A673 (cell line): ENCODE measurements at regions not wholly inside any gene's neighbourhood (a gene's known extent, or its start where the extent isn't known, plus 50 kb on each side); places are given as distances from the start of the nearest gene placed in this dataset.

ENCODE experiments used
- BruUV-seq: library from RNA; stranded (reverse); fragments of 400-500 nt; replicated peaks from 2 replicates; lab custom pipeline; 2021; lab: Mats Ljungman, UMichigan
- CTCF ChIA-PET: fragments of 300-600 bp; sonication (Branson Sonifier 250); formaldehyde crosslinking; loops from one replicate; lab custom pipeline; 2022; ENCODE audit warnings: antibody characterized with exemption; lab: Charles Lee
- POLR2A ChIA-PET: fragments of 300-600 bp; sonication (Branson Sonifier 250); formaldehyde crosslinking; loops from one replicate; lab custom pipeline; 2022; ENCODE audit warnings: antibody characterized with exemption; ENCODE audit not compliant: low non-redundant PET; lab: Charles Lee
- DNase-seq: peaks from one replicate; pipeline ENCODE4 v3.0.0-alpha.2; 2015; ENCODE audit warnings: low spot score
- H3K27ac ChIP-seq: fragments of 200-600 bp; sonication (generic); 2 replicates; pipeline ENCODE4 v1.5.1; 2016; ENCODE audit warnings: mixed run types, low read depth, mild to moderate bottlenecking, mixed read lengths, antibody characterized with exemption, low read length; ENCODE audit not compliant: poor library complexity, severe bottlenecking
- H3K27me3 ChIP-seq: fragments of 200-600 bp; sonication (generic); replicated peaks from 2 replicates; pipeline ENCODE4 v1.6.1; 2017; ENCODE audit warnings: mixed run types, low read depth, mild to moderate bottlenecking, mixed read lengths, antibody characterized with exemption, low read length; ENCODE audit not compliant: insufficient read depth, poor library complexity
- H3K36me3 ChIP-seq: fragments of 200-600 bp; sonication (generic); 2 replicates; pipeline ENCODE4 v1.6.1; 2016; ENCODE audit warnings: mixed run types, mild to moderate bottlenecking, mixed read lengths, antibody characterized with exemption, low read length; ENCODE audit not compliant: insufficient read depth, poor library complexity, severe bottlenecking
- H3K4me1 ChIP-seq: fragments of 200-600 bp; sonication (generic); 2 replicates; pipeline ENCODE4 v1.6.1; 2017; ENCODE audit warnings: mixed run types, mild to moderate bottlenecking, mixed read lengths, antibody characterized with exemption, low read length; ENCODE audit not compliant: insufficient read depth, poor library complexity, severe bottlenecking
- H3K4me3 ChIP-seq: fragments of 200-600 bp; sonication (generic); 2 replicates; pipeline ENCODE4 v1.5.1; 2016; ENCODE audit warnings: low read depth, mixed run types, mild to moderate bottlenecking, mixed read lengths, low read length; ENCODE audit not compliant: poor library complexity, severe bottlenecking
- H3K9me3 ChIP-seq: fragments of 200-600 bp; sonication (generic); 2 replicates; pipeline ENCODE4 v1.6.1; 2016; ENCODE audit warnings: mixed run types, low read depth, mild to moderate bottlenecking, mixed read lengths, antibody characterized with exemption, low read length; ENCODE audit not compliant: poor library complexity, severe bottlenecking
- EZH2 ChIP-seq: fragments of 200-600 bp; sonication (generic); IDR thresholded peaks from 2 replicates; pipeline ENCODE4 v1.6.1; 2017; ENCODE audit warnings: borderline replicate concordance, low read depth, mild to moderate bottlenecking, mixed read lengths, antibody characterized with exemption, low read length; ENCODE audit not compliant: poor library complexity, severe bottlenecking
- intact Hi-C: fragments of 100-400 bp; cut with micrococcal nuclease; formaldehyde crosslinking; loops from one replicate; pipeline ENCODE4 v1.10.0; 2022; ENCODE audit not compliant: unreplicated experiment
- TF ChIP-seq, protein P1 (sequence below): fragments of 300-800, 200-600 bp; sonication (generic); conservative IDR thresholded peaks from 2 replicates; pipeline ENCODE4 v1.5.1; 2017; ENCODE audit warnings: low read depth, mild to moderate bottlenecking, antibody characterized with exemption, low read length, moderate library complexity, mixed read lengths

DNA sequence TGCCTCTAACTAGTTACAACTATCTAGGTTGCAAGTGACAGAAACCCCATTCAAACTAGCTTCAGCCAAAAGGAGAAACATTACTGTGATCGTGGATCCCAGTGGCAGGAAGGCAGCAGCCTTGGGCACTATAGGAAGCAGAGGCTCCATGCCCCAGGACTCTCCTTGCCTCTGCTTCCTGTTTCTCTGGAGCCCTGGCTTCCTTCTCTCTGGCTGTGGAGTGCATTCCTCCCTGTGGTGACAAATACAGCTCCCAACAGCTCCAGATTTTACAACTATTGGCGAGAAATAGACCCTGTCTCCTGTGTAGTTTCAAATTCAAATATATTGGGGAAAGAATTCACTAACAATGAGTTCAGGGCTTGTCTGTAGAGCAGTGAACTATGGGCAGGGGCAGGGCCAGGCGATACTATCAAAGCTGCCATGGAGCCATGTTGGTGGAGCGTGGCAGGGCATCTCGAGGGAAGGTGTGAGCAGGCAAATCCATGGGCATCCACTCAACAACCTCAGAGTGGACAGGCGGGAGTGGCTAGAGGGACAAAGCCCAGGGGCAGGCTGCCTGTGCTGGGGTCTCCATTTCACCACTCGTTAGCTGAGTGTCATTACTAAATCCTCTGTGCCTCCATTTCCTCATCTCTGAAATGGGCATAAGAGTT is 189.5 kb downstream of the ERCC6L2 start:
- DNase-seq: no peak
- CTCF ChIA-PET: no interaction called here

DNA sequence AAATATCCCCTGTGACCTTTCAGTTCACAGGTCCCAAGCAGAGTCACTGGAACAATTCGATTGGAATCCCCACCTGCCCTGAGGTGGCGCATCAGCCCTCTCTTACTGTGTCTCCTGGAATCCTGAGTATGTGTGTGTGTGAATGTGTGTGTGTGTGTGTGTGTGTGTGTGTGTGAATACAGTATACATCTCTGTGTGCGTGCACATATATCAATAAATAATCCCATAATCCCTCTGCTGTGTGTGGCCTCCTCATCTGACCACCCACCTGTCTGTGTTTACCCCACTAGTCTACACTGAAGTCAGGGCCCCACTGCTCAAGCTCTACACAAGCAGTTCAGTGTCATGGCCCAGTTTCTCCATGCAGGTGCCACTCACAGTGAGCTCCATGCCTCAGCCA is 187.4 kb downstream of the ERCC6L2 start:
- no peaks in the 10 kb centered on the region for H3K9me3 ChIP-seq
- no peaks in the 10 kb centered on the region for H3K36me3 ChIP-seq
- H3K27ac ChIP-seq: no peak overlapping the region
- BruUV-seq: no TSS peak
- TF ChIP-seq EZH2: no peak
- TF ChIP-seq, protein P1, sequence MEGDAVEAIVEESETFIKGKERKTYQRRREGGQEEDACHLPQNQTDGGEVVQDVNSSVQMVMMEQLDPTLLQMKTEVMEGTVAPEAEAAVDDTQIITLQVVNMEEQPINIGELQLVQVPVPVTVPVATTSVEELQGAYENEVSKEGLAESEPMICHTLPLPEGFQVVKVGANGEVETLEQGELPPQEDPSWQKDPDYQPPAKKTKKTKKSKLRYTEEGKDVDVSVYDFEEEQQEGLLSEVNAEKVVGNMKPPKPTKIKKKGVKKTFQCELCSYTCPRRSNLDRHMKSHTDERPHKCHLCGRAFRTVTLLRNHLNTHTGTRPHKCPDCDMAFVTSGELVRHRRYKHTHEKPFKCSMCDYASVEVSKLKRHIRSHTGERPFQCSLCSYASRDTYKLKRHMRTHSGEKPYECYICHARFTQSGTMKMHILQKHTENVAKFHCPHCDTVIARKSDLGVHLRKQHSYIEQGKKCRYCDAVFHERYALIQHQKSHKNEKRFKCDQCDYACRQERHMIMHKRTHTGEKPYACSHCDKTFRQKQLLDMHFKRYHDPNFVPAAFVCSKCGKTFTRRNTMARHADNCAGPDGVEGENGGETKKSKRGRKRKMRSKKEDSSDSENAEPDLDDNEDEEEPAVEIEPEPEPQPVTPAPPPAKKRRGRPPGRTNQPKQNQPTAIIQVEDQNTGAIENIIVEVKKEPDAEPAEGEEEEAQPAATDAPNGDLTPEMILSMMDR: no peak
- no peaks in the 10 kb centered on the region for H3K4me1 ChIP-seq
- H3K4me3 ChIP-seq: no peak overlapping the region
- ChIA-PET POLR2A (no interaction called here), CTCF (no interaction called here)
- DNase-seq: no peak
- no peaks in the 10 kb centered on the region for H3K27me3 ChIP-seq
- intact Hi-C loops: loop anchor here (10.0 kb wide), 1 partner anchor 548 kb away; the partner anchor contains the start of gene PTCH1

More for the DNA sequence above, 189.5 kb downstream of the ERCC6L2 start:
- H3K4me1 ChIP-seq: no peaks in the 10 kb centered on the region
- TF ChIP-seq, protein P1: no peak
- TF ChIP-seq EZH2: no peak
- H3K4me3 ChIP-seq: no peak overlapping the region
- H3K27ac ChIP-seq: no peak overlapping the region
- intact Hi-C loops: loop anchor here (10.0 kb wide), 1 partner anchor 550 kb away; the partner anchor contains the start of gene PTCH1
- H3K27me3 ChIP-seq: no peaks in the 10 kb centered on the region
- POLR2A ChIA-PET: no interaction called here
- no peaks in the 10 kb centered on the region for H3K9me3 ChIP-seq
- no TSS peak for BruUV-seq
- H3K36me3 ChIP-seq: no peaks in the 10 kb centered on the region

DNA sequence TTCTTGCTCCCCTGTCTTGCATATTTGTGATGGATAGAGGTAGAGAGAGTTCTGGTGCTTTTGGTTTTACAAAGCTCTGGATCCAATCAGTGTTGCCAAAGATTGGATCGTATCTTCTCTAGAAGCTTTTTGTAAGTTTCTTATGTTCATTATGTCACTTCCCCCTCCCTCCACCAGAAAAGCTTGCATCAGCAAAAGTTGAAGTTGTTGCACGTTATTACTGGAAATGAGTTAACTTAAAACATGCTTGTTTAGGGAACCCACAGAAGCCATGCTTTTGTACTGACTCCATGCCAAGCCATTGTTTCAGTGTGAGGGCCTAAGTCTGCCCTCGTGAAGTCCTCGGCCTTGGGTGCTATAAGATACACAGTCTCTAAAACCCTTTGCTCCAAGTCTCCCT is 186.5 kb downstream of the ERCC6L2 start:
- Histone ChIP-seq H3K9me3 (no peaks in the 10 kb centered on the region), H3K27me3 (no peaks in the 10 kb centered on the region), H3K4me3 (no peak overlapping the region), H3K27ac (no peak overlapping the region), H3K4me1 (no peaks in the 10 kb centered on the region), H3K36me3 (no peaks in the 10 kb centered on the region)
- DNase-seq: no peak
- no TSS peak for BruUV-seq
- ChIA-PET CTCF (interaction anchor here (0.5 to 1.2 kb wide), 2 partner anchors 283 to 326 kb away, joined by 3 to 6 read pairs; no protein-coding TSS in a partner anchor), POLR2A (no interaction called here)
- intact Hi-C loops: loop anchor here (10.0 kb wide), 1 partner anchor 547 kb away; the partner anchor contains the start of gene PTCH1
- TF ChIP-seq, protein P1: no peak
- TF ChIP-seq EZH2: no peak
